ENCODE measurements at regions not wholly inside any gene's neighbourhood (a gene's known extent, or its start where the extent isn't known, plus 50 kb on each side); places are given as distances from the start of the nearest gene placed in this dataset.

GRCh38 chr5:27995867-27996266 lies 957.5 kb upstream of the CDH9 start:
- no peak for TF ChIP-seq CTCF (IDR thresholded peaks at IDR 0.05)
- TF ChIP-seq TEAD4 (IDR thresholded peaks at IDR 0.05; ENCODE audit: borderline replicate concordance, insufficient read depth), result no peak
- TF ChIP-seq EP300 (IDR thresholded peaks at IDR 0.05; ENCODE audit: borderline replicate concordance in 1 of 2, low read depth in 1 of 2, low read length in 1 of 2), result no peak
- TF ChIP-seq TAF1 (IDR thresholded peaks at IDR 0.05; ENCODE audit: borderline replicate concordance, low read depth, low read length), result no peak
- no peak for TF ChIP-seq REST (IDR thresholded peaks at IDR 0.05; ENCODE audit: low read depth, low read length)
- no peak for TF ChIP-seq IRF3 (IDR thresholded peaks at IDR 0.05; ENCODE audit: low read depth, low read length)
- TF ChIP-seq RFX5 (IDR thresholded peaks at IDR 0.05; ENCODE audit: low read length), result no peak
- no peak for TF ChIP-seq RCOR1 (IDR thresholded peaks at IDR 0.05; ENCODE audit: low read length)
- TF ChIP-seq USF1 (IDR thresholded peaks at IDR 0.05; ENCODE audit: borderline replicate concordance, low read depth), result no peak
- TF ChIP-seq GABPA (IDR thresholded peaks at IDR 0.05; ENCODE audit: low read depth), result no peak
- TF ChIP-seq MAX (IDR thresholded peaks at IDR 0.05; ENCODE audit: low read depth), result no peak
- TF ChIP-seq ZBTB33 (IDR thresholded peaks at IDR 0.05; ENCODE audit: borderline replicate concordance, low read depth), result no peak

All from SK-N-SH (cell line).